NCI-H2196 (cell line): ENCODE measurements at regions not wholly inside any gene's neighbourhood (a gene's known extent, or its start where the extent isn't known, plus 50 kb on each side); places are given as distances from the start of the nearest gene placed in this dataset.

ENCODE experiments used
- DNase-seq: peaks from one replicate; lab custom pipeline; 2025; ENCODE audit not compliant: unreplicated experiment; lab: John Stamatoyannopoulos, UW

GRCh38 chr1:5254131-5254725, 599.8 kb downstream of the AJAP1 start:
- no peak for DNase-seq

- no peak for DNase-seq
These were observed 598.6 kb downstream of the AJAP1 start for GRCh38 chr1:5253036-5253435.

- no peak for DNase-seq
These were observed 595.9 kb downstream of the AJAP1 start for GRCh38 chr1:5250336-5250735.

DNA sequence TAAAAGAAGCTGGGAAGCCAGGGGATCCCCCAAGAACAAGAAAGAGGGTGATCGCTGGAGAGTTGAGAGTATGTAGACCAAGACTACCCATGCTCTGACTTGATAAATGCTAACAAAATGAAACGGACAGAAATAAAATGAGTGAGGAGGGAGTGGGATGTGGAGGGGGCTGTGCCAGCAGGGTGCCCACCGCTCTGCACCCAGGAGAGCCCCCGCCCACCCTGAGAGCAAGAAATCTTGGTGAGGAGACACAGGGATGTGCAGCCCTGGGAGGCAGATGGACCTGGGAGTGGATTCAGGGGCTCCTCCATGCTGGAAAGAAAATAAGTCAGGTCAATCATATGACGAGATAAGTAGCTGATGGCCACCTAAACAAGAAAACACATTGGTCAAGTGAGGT, 590.9 kb downstream of the AJAP1 start:
- no peak for DNase-seq

DNA sequence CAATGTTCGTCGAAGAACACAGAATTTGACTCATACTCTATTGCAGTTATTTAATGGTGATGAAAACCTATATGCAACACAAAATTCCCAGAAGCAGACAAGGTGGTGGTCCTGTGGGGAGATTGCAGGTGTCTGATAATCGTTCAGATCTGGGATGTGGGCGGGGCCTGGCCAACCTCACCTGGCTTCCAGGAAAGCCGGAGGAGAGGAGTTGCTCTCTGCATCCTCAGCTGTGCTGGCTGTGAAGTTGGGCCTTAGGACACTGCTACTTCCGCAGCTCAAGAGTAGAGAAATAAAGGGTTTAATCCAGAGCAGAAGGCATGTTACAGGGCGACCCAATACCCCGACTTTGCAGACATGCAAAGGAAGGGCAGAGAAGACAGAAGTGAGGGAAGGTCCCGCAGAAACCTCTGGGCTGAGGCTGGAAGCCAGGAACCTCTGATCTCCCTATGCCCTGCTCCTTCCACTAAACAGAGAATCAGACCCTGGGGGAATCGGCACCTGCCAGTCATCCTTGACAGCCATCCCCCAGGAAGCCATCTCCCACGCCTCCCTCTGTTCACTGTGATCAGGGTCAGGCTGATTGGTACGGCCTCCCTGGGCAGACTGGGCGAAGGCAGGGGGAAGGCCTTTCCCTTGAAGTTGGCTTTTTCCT, 590.3 kb downstream of the AJAP1 start:
- DNase-seq, result no peak

DNA sequence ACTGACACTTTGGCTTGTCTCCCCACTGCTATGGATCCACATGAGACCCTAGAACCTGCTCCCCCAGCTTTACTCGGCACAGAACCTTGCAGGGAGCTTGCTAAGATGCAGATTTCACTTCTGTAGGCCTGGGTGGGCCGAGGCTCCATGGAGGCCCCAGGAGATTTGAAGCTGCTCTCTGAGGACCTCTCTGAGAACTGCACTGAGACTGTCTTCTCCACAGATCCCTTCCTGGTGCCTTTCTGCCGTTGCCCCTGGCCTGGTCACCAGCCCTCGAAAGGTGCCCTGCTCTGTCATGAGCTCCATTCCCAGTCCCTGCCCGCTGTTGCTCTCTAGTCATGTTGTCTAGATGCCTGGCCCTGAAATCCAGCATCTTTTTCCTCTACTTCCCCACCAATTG, 588.4 kb downstream of the AJAP1 start:
- no peak for DNase-seq

- DNase-seq, result peak; percentile 68
These were observed 585.5 kb downstream of the AJAP1 start for GRCh38 chr1:5239911-5240310.

DNA sequence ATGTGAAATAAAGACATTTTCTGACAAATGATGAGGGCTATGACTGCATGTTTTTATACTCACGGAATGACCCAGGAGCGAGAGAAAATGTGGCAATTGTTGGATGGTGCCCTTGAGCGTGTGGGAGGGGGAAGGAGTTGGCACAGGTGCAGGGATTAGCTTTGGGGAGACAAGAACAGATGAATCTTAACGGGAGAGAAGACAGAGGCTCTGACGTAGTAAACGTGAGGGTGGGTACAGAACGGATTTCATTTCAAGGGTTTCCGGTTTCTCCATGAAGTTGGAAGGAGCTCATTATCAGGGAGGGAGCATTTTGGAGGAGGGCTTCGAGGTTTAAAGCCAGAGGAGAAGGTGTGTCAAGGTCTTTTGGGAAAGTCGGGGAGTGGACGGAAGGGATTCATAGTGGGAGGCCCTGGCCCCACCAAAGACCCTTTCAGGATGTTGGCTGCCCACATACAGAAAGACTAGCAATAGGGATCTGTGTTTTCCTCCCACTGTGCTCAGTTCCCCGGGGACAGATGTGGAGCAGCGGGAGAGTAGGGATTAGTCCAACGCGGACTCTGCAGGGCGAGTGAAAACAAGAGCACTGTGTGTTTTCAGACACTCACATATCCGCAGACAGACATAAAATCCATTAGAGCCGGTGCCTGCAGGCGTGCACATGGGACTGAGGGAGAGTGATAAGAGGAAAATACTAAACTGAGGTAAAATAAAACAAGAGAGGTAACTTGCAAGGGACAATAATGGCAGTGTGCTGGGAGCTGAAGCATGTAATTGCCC, 584.1 kb downstream of the AJAP1 start:
- no peak for DNase-seq

GRCh38 chr1:5235355-5235899, 581.0 kb downstream of the AJAP1 start:
- DNase-seq, result no peak

DNA sequence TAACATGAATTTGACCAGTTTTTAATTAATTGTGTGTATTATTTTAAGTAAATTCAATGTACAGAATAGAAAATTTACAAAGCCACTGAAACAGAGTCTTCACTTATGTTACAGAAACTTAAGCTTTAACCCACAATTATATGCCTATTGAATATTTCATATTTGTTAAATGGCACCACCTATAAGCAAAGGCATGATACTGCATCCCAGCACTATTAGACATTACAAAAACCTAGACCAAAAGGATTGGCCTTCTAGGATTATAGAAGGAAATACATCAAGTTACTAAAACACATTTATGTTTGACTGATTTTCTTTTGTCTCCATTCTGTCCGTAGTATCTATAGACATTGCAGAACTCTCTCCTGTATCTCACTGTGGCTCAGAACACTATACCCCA, 578.1 kb downstream of the AJAP1 start:
- no peak for DNase-seq

- no peak for DNase-seq
These were observed 577.3 kb downstream of the AJAP1 start for GRCh38 chr1:5231541-5232315.

GRCh38 chr1:5227114-5227513, 572.7 kb downstream of the AJAP1 start:
- no peak for DNase-seq

- DNase-seq, result no peak
These were observed 571.6 kb downstream of the AJAP1 start for GRCh38 chr1:5225707-5226704.

- no peak for DNase-seq
These were observed 568.8 kb downstream of the AJAP1 start for GRCh38 chr1:5223206-5223605.

DNA sequence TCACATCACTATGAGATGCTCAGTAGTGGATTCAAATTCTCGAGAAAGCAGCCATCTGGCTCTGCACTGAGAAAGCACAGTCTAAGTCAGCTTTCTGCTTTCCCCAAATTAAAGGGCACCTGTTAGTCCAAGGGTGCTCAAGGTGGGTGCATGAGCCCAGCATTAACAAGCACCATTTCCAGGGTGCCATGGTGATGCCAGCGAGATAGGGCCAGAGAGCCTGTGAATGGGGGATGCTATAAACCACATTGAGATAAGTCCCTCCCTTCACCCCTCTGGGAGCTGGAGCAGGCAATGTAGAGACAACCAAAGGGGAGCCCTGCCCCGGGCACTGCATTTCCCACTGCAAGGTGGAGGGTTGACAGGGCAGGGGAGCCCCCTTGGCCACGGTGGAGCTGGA, 568.2 kb downstream of the AJAP1 start:
- DNase-seq, result no peak

DNA sequence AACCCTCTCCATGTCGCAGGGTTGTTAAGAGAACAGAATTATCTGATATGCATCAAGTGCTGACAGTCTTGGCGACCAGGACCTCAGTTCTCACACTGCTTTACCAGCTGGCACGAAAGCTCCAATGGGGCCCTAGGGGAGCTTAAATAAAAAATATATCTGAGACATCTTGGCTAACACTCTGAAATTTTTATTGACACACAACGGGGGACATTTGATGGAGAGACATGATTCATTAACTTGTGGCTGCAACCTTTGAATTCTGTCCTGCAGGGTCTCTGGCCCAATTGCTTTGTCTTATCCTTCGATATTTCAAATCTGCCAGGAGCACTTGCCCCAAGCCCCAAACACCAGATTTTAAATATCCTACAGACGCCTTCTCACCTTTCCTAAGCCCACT, 567.0 kb downstream of the AJAP1 start:
- DNase-seq, result no peak

DNA sequence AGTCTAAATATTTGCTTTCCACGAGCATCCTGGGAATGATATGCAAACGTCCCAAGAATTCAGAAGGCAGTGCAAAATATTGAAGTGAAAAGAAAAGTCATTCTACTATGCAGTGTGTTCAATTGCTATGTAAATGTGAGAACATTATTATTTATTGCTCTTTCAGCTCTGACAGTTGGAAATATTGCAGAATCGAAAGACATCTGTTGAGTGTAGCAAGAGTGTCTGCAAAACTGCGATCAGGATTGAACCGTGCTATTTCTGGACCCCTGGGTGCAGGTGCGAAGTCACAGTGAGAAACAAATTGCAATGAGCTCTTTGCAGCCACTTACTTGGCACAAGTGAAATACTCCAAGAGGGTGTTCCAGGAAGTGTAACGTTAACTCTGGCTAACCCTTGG, 566.4 kb downstream of the AJAP1 start:
- DNase-seq, result no peak

GRCh38 chr1:5220421-5220820, 566.0 kb downstream of the AJAP1 start:
- DNase-seq, result no peak

- DNase-seq, result no peak
These were observed 545.6 kb downstream of the AJAP1 start for GRCh38 chr1:5200006-5200405.

DNA sequence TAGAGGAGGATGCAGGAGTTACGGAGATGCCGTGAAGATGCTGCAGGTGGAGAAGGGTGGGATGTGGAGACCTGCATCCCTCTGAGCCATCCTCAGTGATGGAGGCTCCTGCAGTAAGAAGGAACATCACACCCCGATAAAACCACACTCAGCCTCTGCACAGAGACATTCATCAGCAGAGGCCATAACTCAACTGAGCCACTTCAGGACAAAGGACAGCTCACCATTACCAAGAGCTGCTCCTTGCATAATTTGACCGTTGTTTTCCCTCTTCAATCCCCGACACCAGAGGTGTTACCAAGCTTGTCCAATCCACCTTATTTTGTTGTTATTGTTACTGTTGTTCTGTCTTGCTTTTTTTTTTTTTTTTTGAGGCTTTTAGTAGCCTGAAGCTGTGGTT, 543.9 kb downstream of the AJAP1 start:
- DNase-seq, result no peak
